HG02840 (cell line): ENCODE measurements at regions not wholly inside any gene's neighbourhood (a gene's known extent, or its start where the extent isn't known, plus 50 kb on each side); places are given as distances from the start of the nearest gene placed in this dataset.

Experiments used
- ATAC-seq: cut with Tn5 transposase; IDR thresholded peaks from one replicate; pipeline ENCODE4 v1.9.1; 2021; ENCODE audit warnings: mild to moderate bottlenecking, moderate library complexity, moderate number of reproducible peaks; ENCODE audit not compliant: unreplicated experiment, low FRiP score

GRCh38 chr6:104621396-104621795, 238.3 kb downstream of the HACE1 start:
- no peak for ATAC-seq

DNA sequence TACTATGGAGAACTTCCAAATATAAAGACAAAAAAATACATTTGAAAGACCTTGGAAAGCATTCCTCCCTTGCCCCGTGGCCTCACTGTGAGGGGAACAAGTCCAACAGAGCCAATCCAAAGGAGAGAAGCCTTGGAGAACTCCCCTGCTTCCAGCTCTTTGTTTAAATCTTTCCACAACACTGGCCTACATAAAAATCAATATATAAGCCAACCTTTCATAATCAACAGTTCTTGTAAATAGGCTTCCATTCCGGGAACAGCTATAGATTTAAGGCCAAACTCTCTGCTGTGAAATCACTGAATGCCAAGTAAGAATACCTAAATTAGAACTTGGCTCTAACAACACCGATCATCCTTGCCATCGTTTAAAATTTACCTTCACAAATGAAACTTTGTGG, 242.1 kb downstream of the HACE1 start:
- ATAC-seq: no peak

- ATAC-seq: no peak
Observed at GRCh38 chr6:104614394-104614793, 245.3 kb downstream of the HACE1 start.

DNA sequence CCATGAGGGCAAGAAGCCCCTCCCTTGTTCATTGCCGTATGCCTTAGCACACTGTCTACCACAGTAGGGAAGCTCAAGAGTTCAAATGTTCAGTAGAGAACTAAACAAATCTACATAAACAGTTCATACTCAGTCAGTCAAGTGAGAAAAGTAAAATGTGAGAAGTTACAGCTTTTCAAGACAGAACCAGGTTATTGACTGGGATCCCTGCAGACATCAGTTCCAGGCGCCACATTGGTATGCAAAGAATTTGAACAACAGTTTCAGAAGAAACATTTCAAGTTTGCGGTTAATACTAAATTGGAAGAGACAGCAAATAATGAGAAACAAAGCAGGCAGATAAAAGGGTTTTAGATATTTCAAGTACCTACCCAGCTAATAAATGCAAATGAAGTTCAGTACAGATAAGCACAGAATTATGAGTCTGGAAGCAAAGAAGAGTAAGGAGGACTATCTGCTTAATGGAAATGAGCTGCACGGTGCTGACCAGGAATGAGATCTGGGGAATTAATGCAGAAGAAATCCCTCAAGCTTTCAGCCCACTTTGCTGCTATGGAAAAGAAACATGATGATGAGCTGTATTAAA, 246.2 kb downstream of the HACE1 start:
- no peak for ATAC-seq

- no peak for ATAC-seq
Observed at GRCh38 chr6:104612541-104612940, 247.2 kb downstream of the HACE1 start.

DNA sequence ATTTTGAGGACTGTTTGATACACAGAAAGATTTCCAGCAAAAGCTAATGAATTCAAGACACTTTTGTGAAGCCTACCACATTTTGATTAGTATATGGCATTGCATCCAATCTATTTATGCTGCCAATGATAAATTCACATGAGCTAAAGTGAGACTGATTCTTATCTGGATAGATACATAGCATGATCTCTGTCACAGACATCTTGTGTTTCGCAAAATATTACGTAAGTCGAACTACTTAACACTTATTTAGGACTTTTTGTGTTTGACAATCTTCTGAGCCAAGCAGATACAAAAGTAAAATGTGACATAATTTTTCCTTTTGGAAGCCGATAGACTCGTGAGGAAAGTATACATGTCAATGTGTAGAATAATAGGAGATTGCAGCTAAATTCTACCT, 251.6 kb downstream of the HACE1 start:
- ATAC-seq: no peak

DNA sequence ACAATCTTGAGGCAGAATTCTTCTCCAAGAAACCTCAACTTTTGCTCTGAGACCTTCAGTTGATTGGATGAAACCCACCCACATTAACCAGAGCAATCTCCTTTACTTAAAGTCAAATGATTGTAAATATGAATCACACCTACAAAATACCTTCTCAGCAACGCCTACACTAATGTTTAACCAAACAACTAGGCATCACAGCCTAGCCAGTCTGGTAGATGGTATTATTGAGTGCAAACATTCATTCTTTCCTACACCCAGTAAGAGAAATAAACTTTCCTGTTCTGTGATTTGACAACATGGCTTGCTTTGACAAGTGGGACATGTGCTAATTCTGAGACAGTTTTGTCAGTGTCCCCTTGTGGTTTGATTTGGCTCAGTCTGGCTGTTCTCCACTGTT, 252.2 kb downstream of the HACE1 start:
- no peak for ATAC-seq

- no peak for ATAC-seq
Observed at GRCh38 chr6:104606361-104606760, 253.4 kb downstream of the HACE1 start.

- ATAC-seq: no peak
Observed at GRCh38 chr6:104604685-104605084, 255.0 kb downstream of the HACE1 start.

DNA sequence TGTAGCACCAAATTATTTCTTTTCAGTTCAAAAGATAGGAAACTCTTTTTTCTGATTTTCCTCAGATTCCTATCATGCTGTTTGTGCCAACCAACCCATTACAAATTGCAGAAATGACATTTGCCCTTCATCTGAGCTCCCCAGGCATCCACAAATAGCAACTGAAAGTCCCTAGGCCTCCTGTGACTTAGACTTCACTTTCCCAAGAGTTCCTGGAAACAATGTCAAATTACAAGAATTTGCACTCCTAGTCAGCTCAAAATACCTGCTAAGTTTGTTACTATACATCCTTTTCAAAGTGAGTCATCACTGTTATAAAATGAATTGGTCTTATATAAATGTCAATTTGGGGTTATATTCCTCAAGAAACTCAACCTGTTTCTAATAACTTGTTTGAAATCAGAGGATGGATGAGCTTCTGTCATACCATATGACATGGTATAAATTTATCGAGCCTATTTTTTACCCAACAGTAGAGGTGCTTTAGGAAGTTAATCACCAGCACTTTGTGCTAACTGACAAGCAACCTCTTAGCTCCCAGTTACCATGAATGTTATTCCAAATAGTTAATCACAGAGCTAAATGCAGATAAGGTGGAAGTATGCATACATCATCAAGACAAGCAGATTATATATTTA, 256.5 kb downstream of the HACE1 start:
- ATAC-seq: no peak

DNA sequence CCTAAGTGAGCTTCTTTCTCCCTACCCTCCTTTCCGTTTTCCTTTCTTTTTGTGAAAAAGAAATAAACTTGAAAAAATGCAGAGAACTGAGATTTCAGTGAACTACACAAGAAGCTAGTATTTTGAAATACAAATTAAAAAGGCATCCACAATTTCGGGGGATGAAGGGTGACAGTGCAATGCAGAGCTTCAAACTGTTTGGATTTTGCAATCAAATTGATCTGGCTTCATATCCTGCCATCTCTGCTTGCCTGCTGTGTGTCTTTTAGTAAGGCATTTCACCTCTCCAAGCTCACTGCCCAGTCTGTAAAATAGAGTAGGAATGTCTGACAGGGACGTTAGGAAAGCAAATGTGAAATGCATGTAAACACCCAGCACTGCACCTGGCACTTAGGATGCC, 258.0 kb downstream of the HACE1 start:
- no peak for ATAC-seq

- ATAC-seq: no peak
Observed at GRCh38 chr6:104601131-104601651, 258.5 kb downstream of the HACE1 start.

- ATAC-seq: no peak
Observed at GRCh38 chr6:104600639-104600931, 259.1 kb downstream of the HACE1 start.

DNA sequence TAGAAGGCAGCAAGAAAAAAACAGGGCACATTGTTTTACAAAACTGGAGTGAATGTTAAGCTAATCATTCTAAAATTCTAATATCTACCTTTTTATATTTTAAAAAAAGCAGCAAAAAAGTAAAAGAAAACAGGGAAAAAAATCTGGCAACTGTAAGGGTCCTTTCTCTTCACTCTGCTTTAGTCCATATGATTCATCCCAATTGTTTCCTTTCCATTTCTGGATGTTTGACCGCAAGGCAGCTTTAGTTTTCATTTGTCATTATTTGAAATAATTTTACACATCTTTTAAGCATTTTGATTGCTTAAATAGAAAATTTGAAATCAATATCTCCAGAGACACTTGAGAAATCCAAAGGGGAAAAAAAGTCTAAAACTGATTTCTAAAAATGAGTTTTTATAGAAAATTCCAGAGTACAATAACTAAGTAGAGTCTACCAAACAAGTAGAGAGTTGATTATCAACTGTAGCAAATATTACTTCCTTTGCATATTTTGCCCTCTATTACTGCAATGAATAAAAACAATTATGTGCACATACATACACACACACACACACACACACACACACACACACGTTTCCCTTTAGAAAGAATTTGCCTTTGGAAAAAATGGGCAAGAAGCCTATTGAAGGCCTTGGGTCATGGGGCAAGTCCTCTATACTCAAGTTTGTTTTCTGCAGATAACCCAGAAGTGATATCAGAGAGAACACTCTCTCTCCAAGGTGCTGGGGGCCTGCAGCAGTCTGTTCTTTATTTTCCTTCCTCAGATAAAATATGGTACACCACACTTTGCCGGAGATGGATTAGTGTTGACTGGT, 259.7 kb downstream of the HACE1 start:
- no peak for ATAC-seq

GRCh38 chr6:104597541-104598050, 262.1 kb downstream of the HACE1 start:
- ATAC-seq: no peak

GRCh38 chr6:104596091-104596490, 263.6 kb downstream of the HACE1 start:
- no peak for ATAC-seq

- ATAC-seq: no peak
Observed at GRCh38 chr6:104595311-104595820, 264.4 kb downstream of the HACE1 start.

GRCh38 chr6:104591573-104592334, 268.0 kb downstream of the HACE1 start:
- ATAC-seq: no peak

DNA sequence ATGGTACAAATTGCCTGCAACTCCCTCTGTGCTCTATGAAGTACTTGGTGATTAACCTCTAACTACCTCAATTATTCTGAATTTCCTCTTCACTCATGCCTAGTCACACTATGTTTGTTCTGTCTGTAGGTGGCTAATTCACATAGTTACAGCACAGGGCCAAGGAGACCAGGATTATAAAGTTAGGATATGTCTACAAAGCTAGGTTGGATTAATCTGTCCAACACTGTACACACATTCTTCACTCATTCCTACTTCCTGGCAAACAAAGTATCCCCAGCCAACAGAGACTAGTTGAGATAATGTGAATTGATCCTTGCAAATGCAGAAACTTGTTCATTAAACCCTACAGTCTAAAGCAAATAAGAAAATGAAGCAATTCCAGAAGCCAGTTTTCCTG, 269.8 kb downstream of the HACE1 start:
- ATAC-seq: no peak

DNA sequence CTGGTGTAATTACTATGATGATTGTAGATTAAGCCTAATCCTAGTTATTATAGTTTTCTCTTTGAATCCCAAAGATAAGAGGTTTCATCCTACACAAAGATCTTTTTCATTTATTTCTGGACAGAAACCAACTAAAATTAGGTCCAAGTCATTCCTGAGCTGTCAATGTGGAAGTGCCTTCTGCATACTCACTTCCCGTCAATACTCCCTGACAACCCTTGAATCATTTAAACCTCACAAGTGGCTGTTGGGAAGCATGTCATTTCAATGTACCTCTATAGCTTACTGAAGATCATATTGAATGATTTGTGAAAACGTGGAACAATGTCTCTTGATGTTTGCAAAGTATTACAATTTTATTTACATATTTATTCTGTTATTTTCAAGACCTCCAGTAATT, 274.1 kb downstream of the HACE1 start:
- ATAC-seq: no peak

DNA sequence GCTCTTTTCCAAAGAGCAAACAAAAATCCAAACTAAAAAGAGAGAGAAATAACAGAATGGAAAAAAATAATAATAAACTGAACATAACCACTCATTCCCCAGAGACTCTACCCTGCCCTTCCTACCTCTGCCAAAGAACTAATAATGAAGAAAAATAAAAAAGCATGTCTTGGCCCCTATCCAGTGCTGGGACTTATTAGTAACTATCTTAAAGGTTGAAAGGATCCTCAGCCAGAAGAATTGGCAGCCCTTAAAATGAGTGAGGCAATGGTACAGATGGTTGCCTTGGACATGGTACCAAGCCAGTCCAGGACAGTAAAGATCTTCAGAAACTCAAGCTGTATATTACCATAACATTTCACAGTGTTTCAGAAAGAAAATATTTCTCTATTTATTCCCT, 279.3 kb downstream of the HACE1 start:
- no peak for ATAC-seq
